ENCODE measurements at regions not wholly inside any gene's neighbourhood (a gene's known extent, or its start where the extent isn't known, plus 50 kb on each side); places are given as distances from the start of the nearest gene placed in this dataset.

GRCh38 chrX:20742106-20742505 lies 475.4 kb upstream of the RPS6KA3 start:
- no peaks in the 10 kb centered on the region for H3K4me1 ChIP-seq
- TF ChIP-seq CTCF (IDR thresholded peaks at IDR 0.05) = no peak
- no peak for TF ChIP-seq POLR2A (IDR thresholded peaks at IDR 0.05)
- DNase-seq = no peak
- no peaks in the 10 kb centered on the region for H3K27me3 ChIP-seq
- intact Hi-C loops (cut with DNase I; ENCODE audit: low total_unique reads) = no loop called here
- H3K4me3 ChIP-seq = no peak overlapping the region
- no peaks in the 10 kb centered on the region for H3K36me3 ChIP-seq
- H3K27ac ChIP-seq = no peak overlapping the region
- no peaks in the 10 kb centered on the region for H3K9me3 ChIP-seq

- Histone ChIP-seq H3K4me1 (no peaks in the 10 kb centered on the region), H3K36me3 (no peaks in the 10 kb centered on the region), H3K9me3 (no peaks in the 10 kb centered on the region), H3K27ac (no peak overlapping the region), H3K27me3 (no peaks in the 10 kb centered on the region), H3K4me3 (no peak overlapping the region)
- no peak for DNase-seq
- no peak for TF ChIP-seq POLR2A (IDR thresholded peaks at IDR 0.05)
- TF ChIP-seq CTCF (IDR thresholded peaks at IDR 0.05) = no peak
- intact Hi-C loops (cut with DNase I; ENCODE audit: low total_unique reads) = no loop called here
Observed at GRCh38 chrX:20740443-20740842, 473.7 kb upstream of the RPS6KA3 start.

DNA sequence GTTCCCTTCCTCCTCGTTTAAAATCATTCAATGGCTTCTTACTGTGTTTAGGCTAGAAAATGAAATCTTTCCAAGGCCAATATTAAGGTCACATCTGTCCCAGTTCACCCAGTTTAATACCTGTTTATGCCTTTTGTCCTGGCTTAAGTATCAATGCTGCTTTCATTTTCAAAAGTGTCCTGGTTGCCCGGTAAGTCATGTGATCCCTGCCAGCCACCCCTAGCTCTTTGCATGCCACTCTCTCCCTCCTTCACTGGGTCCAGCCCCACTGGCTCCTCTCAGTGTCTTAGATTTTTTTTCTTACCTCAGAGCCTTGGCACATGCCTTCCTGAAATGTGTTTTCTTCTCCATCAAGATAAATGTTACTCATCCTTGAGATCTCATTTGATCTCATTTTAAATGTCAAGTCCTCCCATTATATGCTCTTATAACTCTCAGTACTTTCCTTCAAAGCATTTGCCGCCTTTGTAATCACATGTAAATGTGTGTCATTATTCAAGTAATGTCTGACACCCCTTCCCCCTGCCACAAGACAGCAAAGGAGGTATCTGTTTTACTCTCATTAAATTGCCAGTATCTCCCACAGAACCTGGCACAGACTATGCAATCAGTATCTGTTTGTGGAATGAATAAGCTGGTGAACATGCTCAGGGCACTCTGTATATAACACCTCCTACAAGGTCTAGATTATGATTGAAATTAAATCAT lies 472.5 kb upstream of the RPS6KA3 start:
- no peaks in the 10 kb centered on the region for H3K9me3 ChIP-seq
- no peak overlapping the region for H3K27ac ChIP-seq
- H3K4me3 ChIP-seq = no peak overlapping the region
- no peaks in the 10 kb centered on the region for H3K36me3 ChIP-seq
- TF ChIP-seq POLR2A (IDR thresholded peaks at IDR 0.05) = no peak
- no peak for TF ChIP-seq CTCF (IDR thresholded peaks at IDR 0.05)
- H3K4me1 ChIP-seq = no peaks in the 10 kb centered on the region
- no peak for DNase-seq
- no peaks in the 10 kb centered on the region for H3K27me3 ChIP-seq
- intact Hi-C loops (cut with DNase I; ENCODE audit: low total_unique reads) = no loop called here

DNA sequence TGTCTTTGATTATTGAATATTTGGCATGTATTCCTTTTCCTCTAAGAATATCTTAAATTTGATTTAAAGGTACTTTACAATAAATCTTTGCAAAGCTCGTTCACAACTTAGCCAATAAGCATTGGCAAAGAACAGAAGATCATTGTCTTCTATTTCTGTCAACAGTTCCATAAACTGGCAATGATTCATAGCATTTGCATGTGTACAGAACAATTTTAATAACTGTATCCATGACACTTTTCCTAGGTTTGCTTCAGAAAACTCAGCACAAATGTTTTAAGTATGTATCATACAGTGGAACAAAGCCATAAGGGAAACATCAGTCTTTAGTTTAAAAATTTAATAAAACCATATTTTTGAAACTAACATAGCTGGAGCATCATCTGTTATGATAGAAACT lies 462.7 kb upstream of the RPS6KA3 start:
- H3K4me1 ChIP-seq = no peaks in the 10 kb centered on the region
- intact Hi-C loops (cut with DNase I; ENCODE audit: low total_unique reads) = no loop called here
- no peaks in the 10 kb centered on the region for H3K27me3 ChIP-seq
- H3K36me3 ChIP-seq = no peaks in the 10 kb centered on the region
- no peaks in the 10 kb centered on the region for H3K9me3 ChIP-seq
- no peak overlapping the region for H3K27ac ChIP-seq
- TF ChIP-seq POLR2A (IDR thresholded peaks at IDR 0.05) (no peak), CTCF (IDR thresholded peaks at IDR 0.05) (no peak)
- DNase-seq = no peak
- H3K4me3 ChIP-seq = no peak overlapping the region

- no peak for DNase-seq
- intact Hi-C loops (cut with DNase I; ENCODE audit: low total_unique reads) = no loop called here
- no peak overlapping the region for H3K27ac ChIP-seq
- no peaks in the 10 kb centered on the region for H3K9me3 ChIP-seq
- H3K4me3 ChIP-seq = no peak overlapping the region
- TF ChIP-seq CTCF (IDR thresholded peaks at IDR 0.05) (no peak), POLR2A (IDR thresholded peaks at IDR 0.05) (no peak)
- H3K36me3 ChIP-seq = no peaks in the 10 kb centered on the region
- no peaks in the 10 kb centered on the region for H3K27me3 ChIP-seq
- no peaks in the 10 kb centered on the region for H3K4me1 ChIP-seq
Observed at GRCh38 chrX:20727447-20727846, 460.7 kb upstream of the RPS6KA3 start.
